ENCODE measurements at regions not wholly inside any gene's neighbourhood (a gene's known extent, or its start where the extent isn't known, plus 50 kb on each side); places are given as distances from the start of the nearest gene placed in this dataset.

DNA sequence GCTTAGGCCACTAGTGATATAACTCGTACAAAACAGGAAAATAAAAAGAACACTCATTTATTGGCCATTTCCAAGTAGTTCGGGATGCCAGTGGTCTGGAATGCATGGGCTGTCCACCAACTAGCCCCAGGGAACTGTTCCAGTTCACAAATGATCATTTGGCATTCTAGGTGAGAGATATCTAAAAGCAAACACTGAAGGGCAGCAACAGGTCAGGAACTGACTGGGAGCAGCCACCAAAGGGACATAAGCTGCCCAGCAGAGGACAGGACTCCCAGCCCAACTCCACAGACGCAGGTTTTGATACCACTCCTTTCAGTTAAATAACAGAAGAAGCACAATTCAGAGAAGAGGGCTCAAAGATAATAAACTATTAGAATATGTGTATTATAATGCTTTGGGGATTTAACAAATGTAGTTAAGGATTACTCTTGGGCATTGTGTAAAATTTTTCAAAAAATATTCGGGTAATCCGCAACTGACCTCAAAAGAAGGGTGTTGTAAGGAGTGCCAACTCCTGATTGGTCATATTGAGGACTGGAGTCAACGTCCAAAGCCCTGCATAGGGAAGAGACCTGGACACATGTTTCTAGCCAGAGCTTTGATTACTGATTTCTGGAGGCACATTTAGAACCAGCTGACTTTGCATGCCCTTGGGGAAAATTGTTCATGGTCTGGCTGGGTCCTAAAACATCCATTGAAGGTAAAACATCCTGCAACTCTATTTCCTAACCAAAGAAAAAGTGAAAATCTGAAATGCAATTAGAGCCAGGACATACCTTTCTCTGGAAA, 320.0 kb downstream of the DNAH5 start:
- TF ChIP-seq POLR2A (IDR thresholded peaks at IDR 0.05) (no peak), CTCF (IDR thresholded peaks at IDR 0.05) (peak in 2 of 7 experiments; percentile 3 to 18)

Data from body of pancreas (tissue), 4 donors.